Stimulated activated CD4-positive, alpha-beta T cell treated with anti-CD3 and anti-CD28 coated beads, Interleukin-1b, Interleukin-23, amount 100 ng/mL, for 48 hours (primary cell): ENCODE measurements at regions not wholly inside any gene's neighbourhood (a gene's known extent, or its start where the extent isn't known, plus 50 kb on each side); places are given as distances from the start of the nearest gene placed in this dataset.

Experiments
- DNase-seq: peaks from one replicate; pipeline ENCODE4 v3.0.0-alpha.2; 2020

- no peak for DNase-seq
Observed at GRCh38 chr16:80066805-80067580, 466.5 kb upstream of the MAF start.

GRCh38 chr16:80065541-80065940 lies 465.0 kb upstream of the MAF start:
- no peak for DNase-seq

DNA sequence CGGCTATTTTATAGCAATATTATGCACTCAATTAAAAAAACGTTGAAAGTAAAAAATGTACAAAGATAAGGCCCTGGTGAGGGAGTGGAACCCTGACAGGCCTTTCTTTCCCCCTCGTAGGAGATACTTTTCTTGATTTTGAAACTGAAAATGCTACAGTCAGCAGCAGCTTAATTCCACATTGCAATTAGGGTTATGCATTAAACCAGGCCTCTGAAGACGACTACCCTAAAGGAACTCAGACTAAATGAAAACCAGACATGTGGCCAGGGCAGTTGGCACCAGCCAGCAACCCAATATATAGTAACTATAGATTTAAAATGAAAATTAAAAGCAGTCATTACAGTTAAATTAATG lies 463.2 kb upstream of the MAF start:
- no peak for DNase-seq

- DNase-seq: no peak
Observed at GRCh38 chr16:80063031-80063712, 462.6 kb upstream of the MAF start.

DNA sequence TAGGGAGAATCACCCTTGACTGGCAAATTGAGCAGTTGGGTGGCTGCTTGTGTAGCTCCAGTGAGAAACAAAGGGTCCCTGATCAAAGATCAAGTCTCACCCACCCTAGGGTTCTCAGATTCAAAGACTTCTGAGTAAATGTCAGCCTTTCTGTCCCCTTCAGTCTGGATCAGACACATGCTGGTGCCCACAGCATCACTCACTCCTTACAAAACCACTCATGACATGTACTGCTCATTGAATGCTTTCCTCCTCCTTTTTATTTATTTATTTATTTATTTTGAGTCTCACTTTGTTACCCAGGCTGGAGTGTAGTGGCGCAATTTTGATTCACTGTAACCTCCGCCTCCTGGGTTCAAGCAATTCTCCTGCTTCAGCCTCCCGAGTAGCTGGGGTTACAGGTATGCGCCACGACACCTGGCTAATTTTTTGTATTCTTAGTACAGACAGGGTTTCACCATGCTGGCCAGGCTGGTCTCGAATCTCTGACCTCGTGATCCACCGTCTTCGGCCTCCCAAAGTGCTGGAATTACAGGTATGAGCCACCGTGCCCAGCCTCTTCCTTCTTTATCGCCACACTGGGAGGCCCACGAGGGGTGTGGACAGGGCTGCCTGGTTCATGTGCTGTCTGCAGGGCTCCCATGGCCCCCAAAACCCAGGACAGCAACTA lies 462.0 kb upstream of the MAF start:
- no peak for DNase-seq

DNA sequence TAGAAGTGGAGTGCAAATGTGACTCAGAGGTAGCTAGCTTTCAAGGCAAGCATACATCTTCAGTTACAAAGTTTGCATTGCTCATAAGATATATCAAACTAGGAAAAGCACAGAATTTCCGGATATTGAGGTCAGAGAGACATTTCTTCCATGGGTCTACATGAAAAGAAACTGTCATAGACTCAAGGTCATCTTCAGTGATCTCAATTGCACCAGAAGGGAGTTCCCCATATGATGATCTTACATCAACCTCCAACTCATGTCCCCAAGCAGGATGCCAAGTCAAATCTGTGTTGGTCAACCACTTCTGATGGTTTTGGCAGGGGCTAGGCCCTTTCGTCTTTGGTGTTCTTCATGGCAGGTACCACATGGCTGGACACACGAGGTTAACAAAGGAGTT lies 459.9 kb upstream of the MAF start:
- DNase-seq: no peak

DNA sequence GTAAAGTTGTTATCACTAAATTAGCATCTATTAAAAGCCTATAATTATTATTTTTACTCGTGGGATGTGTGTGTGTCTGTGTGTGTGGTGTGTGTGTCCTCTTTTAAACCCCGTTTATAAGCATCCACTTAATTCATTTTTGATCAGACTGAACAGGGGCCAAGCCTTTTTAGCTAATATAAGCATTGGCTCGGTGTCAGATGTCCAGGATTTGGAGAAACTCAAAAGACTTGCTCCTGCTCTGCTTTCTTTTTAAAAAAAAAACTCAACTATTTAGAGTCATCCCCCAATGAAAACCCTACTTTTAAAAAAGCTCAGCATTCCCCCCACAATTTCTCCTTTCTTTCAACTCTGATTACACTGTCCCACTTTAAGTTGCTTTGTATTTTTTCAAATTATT lies 459.3 kb upstream of the MAF start:
- DNase-seq: no peak

- no peak for DNase-seq
Observed at GRCh38 chr16:80058214-80058613, 457.7 kb upstream of the MAF start.

DNA sequence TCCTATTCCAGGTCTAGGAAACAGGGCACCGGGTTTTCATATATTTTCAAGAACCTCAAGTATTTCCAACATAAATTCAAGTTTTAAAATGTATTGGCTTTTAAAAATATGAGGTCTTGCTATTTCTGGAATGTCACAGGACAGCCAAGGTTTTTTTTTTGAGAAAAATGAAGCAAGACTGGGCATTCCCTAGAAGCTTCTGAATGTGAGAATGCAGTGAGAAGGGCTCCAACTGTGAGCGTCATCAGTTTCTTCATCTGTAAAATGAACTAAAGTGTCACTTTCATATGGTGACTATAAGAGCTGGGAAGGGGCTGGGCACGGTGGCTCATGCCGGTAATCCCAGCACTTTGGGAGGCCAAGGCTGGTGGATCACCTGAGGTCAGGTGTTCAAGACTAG lies 455.8 kb upstream of the MAF start:
- DNase-seq: no peak

- DNase-seq: no peak
Observed at GRCh38 chr16:80055831-80056230, 455.3 kb upstream of the MAF start.

DNA sequence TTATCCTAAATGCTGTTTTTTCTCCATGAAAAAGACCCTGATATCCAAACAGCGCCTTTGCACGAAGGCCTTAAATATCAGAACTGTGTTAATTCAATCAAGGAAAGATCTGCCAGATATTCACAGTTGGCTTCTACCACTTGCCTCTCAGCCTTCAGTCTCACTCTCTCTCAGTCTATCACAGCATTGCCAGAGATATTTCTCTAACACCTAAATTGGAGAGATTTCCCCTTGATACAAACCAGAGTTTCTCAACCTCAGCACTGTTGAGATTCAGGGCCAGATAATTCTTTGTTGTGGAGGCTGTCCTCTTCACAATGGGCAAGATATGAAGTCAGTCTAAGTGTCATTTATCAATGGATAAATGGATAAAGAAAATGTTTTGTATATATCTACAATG lies 454.1 kb upstream of the MAF start:
- no peak for DNase-seq

DNA sequence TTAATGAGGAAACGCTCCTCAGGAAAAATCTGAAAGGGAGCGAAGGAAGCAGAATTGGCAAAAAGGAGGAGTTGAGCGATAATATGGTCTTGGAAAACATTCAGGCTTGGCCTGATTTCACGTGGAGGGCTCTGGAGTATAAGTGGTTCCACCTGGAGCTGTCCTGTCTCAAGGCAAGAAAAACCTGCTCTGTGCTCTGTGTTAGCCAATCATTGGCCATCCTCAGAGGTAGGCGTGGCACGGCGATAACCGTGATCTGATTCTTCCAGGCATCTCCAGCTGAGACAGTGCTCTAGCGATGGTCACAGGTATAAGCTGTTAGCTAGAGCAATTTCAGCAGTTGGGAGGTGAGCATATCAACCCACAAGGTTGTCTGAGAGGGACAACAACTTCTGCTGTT lies 450.5 kb upstream of the MAF start:
- DNase-seq: no peak

GRCh38 chr16:80048250-80048649 lies 447.7 kb upstream of the MAF start:
- no peak for DNase-seq

GRCh38 chr16:80047842-80048241 lies 447.3 kb upstream of the MAF start:
- no peak for DNase-seq

GRCh38 chr16:80046848-80047247 lies 446.3 kb upstream of the MAF start:
- no peak for DNase-seq

DNA sequence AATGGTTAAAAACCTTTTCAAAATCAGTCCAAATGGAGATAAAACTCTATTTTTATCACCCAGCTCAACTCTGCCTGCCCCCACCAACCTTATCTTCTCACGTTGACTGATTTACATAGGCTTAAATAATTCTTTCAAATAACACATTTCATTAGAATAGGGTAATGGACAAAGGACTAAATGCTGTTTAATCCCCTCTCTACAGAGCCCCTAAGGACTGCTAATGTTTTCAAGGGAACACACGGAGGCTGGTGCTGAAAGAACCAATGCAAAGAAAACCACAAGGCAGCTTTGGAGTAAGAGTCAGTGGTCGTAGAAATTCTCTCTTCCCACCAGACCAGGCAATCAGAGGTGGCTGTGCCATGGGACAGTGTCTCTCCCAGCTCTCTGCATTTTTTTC lies 445.7 kb upstream of the MAF start:
- no peak for DNase-seq

DNA sequence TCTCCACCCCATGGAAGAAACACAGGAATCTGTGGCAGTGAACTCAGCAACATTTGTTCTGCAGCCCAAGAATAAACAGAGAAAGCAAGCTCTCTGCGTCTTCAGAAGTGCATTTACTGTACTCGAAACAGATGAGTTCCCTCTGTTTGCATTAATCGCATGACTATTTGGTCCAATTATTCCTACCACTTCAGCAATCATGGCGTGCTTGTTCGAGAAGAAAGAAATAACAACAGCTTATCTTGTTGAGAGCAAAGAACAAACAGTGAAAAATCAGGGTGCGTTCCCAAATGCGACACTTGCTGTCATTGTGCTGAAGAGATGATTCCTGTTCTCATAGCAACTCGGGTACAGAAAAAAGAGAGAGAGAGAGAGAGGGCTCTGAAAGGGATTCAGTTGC lies 445.3 kb upstream of the MAF start:
- DNase-seq: no peak

GRCh38 chr16:80041410-80041809 lies 440.9 kb upstream of the MAF start:
- DNase-seq: no peak

DNA sequence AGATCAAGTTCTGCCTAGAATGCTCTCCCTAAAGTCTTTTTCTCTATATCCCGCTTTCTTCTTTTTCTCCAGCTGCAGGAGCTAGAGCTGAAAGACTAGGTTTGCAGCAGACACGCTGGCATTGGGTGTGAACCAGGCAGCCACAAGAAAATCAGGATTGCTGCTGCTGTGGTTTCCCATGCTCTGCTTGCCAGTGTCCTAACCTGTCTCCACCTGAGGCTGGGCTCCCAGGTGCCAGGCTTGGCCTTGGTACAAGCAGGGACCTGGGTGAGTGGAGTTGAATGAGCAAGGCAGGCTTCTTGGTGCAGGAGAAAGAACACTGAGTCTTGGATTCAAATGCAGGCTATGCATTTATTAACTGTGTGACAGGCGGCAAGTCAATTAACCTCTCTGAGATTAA lies 440.3 kb upstream of the MAF start:
- no peak for DNase-seq

DNA sequence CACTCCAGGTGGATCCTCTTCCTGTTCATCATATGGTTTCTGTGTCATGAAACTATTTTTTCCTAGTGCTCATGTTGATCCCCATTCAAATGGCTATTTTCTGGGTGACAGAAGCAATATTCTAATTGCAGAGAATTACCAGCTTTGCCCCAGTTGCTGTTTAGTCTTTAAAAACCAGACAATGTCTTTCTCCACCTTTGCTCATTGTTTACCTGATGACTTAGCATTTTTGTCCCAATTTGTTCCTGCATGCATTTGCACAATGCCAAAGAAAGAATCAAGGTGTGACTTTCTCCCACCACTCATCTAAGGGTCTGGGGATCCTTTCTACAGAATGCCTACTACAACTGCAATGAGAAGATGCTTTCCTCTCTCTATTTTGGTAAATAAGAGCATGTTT lies 439.9 kb upstream of the MAF start:
- DNase-seq: no peak

DNA sequence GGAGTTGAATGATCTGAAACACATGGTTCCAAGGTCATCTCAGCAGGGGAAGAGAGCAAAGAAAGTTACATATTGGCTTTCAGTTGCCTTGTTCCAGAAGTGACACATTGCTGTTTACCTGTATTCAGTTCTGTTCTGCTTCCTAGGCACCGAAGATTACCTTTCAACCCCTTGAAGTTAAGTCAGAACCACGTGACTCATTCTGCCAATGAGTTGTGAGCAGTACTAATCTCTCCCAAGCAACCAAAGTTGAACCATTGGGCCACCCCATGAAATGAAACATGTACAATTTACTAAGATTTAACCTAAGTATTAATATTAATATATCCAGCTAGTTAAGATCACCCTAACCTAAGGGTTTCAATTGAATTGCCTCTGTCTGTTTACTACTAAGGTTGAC lies 439.2 kb upstream of the MAF start:
- no peak for DNase-seq

DNA sequence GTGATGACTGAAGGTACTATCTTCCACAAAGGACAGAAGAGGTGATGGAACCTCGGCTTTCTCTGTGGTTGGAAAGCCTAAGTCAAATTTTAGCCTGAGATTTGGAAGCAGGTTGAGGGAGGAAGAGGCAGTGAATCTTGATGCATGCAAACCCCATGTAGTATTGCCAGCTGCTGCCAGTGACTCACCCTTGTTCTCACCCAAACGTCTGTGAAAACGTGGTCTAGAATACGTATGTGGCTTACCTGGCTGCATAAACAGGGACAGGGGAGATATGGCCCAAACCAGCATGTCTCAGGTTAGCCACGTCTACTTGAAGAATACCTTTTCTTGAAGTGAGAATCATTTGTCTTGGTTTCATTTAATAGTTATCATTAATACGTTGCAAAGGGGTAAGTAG lies 438.0 kb upstream of the MAF start:
- no peak for DNase-seq

GRCh38 chr16:80034948-80035663 lies 434.6 kb upstream of the MAF start:
- no peak for DNase-seq

DNA sequence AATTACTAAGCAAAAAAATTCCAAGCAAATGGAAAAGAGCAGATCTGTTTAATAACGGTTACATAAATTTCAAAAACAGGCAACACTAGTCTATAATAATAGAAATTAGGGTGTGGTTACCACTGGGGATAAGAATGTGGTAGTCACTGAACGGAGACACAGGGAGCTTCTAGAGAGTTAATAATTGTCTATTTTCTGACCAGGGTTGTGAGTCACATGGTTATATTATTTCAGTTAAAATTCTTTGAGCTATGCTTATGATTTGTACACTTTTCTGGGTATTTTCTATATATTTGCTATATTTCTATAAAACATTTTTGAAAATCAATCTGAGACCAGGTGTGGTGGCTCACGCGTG lies 433.9 kb upstream of the MAF start:
- DNase-seq: no peak
